Putamen (tissue), 1 donor: ENCODE measurements at regions not wholly inside any gene's neighbourhood (a gene's known extent, or its start where the extent isn't known, plus 50 kb on each side); places are given as distances from the start of the nearest gene placed in this dataset.
"Not testable (repeated sequence)": the region's sequence is repeated elsewhere in the genome, so short reads cannot be mapped to it uniquely, and the experiment has no call there.

Experiments
- DNase-seq: peaks from one replicate; pipeline ENCODE4 v3.0.0-alpha.2; 2016; ENCODE audit warnings: low spot score

DNA sequence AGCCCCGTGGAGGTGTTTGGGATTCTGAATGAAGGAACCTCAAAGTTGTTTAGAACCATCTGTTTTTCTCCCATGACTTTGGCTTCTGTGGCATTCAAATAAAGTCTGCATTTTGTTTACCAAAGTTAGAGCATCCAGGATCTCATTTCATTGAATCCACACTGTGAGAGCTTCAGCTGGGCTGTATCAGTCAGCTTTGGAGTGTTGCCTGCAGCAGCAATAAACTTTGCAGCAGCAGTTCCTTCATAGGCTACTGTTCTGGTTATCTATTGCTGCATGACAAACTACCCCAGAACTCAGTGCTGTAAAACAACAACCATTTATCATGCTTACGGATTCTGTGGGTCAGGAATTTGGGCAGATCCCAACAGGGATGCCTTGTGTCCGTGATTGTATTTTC, 1575.2 kb upstream of the LRRTM3 start:
- no peak for DNase-seq

GRCh38 chr10:65355141-65355680, 1570.6 kb upstream of the LRRTM3 start:
- DNase-seq, result no peak

GRCh38 chr10:65358565-65358964, 1567.3 kb upstream of the LRRTM3 start:
- DNase-seq, result peak; percentile 2

GRCh38 chr10:65360497-65360896, 1565.3 kb upstream of the LRRTM3 start:
- no peak for DNase-seq

GRCh38 chr10:65365878-65366277, 1560.0 kb upstream of the LRRTM3 start:
- DNase-seq, result no peak

GRCh38 chr10:65367706-65368105, 1558.1 kb upstream of the LRRTM3 start:
- DNase-seq, result no peak

DNA sequence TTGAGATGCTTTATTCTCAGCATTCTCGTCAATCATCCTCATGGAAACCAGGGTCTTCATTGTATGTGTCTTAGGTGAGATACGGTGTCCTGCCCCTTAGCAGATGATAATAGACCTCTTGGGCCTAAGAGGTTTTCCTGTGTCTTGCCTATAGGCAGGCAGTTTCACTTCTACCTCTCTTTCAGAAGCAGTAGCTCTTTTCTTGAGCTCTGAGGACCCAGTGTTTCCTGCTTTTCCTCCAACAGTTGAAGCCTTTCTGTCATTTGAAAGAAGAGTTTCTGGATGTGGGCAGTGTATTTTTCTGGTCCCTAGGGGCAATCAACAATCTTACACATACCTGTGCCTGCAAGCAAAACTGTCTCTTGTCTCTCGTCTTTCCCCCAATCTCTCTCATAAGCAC, 1550.3 kb upstream of the LRRTM3 start:
- DNase-seq, result no peak

GRCh38 chr10:65377687-65378086, 1548.1 kb upstream of the LRRTM3 start:
- DNase-seq, result no peak

DNA sequence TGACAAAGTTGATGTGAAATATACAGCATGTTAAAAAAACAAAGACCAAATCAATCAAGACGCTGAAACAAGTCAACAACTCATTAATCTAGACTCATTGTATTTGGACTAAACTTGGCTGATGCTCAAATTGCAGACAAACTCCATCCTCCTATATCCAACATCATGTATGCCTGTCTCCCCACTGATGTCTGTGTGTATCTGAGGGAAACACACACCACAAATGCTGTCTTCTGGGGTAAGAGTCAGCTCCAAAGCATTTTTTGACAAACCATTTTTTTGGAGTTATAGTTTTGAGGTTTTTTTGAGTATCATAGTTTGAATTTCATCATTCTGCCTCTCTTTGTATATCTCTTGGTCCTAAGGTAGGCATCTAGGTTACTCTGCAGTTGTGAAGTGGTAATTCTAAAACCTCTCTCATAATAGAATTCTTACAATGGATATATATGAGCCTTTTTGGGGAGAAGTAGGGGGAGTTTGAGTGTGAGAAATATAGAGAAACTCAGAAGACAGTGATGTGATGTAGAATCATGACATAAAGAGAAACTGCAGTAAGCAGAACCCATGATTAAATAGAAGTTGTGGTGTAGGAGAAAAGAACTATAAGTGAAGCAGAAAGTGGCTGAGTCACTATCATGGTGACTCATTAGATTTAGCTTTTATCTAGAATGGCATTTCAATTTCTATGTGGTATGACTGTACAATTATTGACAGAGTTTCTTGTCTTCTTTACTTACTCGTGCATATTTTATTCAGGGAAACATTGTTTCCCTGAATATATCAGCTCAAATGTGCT, 1531.1 kb upstream of the LRRTM3 start:
- peak; percentile 54 for DNase-seq

GRCh38 chr10:65395631-65396030, 1530.2 kb upstream of the LRRTM3 start:
- no peak for DNase-seq

GRCh38 chr10:65396997-65397396, 1528.8 kb upstream of the LRRTM3 start:
- DNase-seq, result no peak

- no peak for DNase-seq
These were observed 1517.4 kb upstream of the LRRTM3 start for GRCh38 chr10:65408401-65408800.

GRCh38 chr10:65413001-65413400, 1512.8 kb upstream of the LRRTM3 start:
- DNase-seq, result no peak

- no peak for DNase-seq
These were observed 1510.5 kb upstream of the LRRTM3 start for GRCh38 chr10:65415318-65415717.

DNA sequence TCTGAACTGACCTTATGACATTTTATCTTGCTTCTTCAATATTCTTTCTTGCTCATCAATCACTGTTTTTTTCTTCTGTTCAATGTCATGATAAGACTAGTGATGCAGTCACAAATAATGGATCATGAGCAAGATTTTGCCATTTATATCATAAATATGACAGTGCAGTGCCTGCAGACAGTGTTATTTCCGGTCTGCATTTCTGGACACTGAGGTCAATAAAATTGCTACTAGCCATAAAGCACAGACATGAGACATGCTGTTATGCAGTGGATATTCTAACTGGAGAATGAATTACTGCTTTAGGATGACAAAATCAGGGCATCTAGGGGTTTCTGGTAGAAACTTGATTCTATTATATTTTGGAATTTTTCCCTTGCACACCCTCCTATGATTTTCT, 1509.7 kb upstream of the LRRTM3 start:
- DNase-seq, result no peak

- DNase-seq, result no peak
These were observed 1506.2 kb upstream of the LRRTM3 start for GRCh38 chr10:65419629-65420028.

- DNase-seq, result no peak
These were observed 1502.8 kb upstream of the LRRTM3 start for GRCh38 chr10:65423043-65423442.

DNA sequence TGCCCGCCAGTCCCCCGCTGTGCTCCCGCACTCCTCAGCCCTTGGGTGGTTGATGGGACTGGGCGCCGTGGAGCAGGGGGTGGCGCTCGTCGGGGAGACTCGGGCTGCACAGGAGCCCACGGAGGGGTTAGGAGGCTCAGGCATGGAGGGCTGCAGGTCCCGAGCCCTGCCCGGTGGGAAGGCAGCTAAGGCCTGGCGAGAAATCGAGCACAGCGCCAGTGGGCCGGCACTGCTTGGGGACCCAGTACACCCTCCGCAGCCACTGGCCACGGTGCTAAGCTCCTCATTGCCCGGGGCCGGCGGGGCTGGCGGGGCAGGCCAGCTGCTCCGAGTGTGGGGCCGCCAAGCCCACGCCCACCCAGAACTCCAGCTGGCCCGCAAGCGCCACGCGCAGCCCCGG, 1496.5 kb upstream of the LRRTM3 start:
- not testable (repeated sequence) for DNase-seq

DNA sequence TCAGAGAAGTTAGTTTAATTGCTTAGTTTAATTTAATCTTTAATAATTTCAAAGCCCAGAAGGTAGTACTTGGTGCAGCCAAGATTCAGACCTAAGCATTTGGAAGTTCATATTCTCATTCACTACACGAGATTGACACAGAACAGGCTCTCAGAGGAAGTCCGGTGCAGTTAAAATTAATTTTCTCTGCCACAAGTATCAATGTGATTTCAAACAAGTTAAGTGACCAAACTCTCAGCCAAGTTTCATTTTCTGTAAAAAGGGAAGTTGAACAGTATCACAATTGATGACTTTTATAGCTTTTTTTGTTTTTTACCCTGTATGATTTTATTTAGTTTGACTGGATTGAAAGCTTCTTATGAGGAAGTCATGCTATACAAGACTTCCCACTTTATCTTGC, 1494.9 kb upstream of the LRRTM3 start:
- no peak for DNase-seq

DNA sequence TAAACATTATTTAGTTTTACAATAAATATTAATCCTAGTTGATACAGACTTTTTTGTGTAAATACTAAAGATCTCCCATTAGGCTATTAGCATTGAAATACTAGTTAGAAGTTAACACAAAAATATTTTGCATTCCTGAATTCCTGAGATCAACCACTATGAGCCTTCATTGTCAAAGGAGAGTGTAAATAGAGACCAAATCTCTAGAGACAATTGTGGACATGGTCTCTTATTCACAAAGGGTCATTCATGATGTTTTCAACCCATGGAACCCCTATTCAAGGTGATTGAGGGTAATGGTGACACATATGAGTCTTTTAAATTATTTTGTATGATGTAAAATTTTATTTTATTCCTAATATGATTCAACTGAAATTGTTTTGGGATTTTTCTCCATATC, 1454.8 kb upstream of the LRRTM3 start:
- DNase-seq, result no peak

- no peak for DNase-seq
These were observed 1443.0 kb upstream of the LRRTM3 start for GRCh38 chr10:65482848-65483247.

DNA sequence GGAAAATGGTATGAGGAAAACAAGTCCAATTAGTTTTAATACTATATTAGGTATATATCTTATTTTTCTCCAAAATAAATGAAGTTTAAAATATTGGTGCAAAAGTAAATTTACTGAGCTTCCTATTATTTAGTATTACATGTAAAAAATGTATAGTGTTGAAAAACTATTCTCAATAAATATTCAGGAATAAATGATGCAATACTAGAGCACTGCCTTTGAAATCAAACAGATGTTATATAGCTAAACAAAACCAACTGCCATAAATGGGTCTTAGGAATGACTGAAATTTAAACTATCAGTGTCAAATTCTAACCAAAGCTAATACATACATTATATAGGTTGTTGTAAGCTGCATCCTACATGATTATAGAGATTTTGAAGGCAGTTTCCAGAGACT, 1434.0 kb upstream of the LRRTM3 start:
- no peak for DNase-seq

- no peak for DNase-seq
These were observed 1429.3 kb upstream of the LRRTM3 start for GRCh38 chr10:65496541-65496940.

DNA sequence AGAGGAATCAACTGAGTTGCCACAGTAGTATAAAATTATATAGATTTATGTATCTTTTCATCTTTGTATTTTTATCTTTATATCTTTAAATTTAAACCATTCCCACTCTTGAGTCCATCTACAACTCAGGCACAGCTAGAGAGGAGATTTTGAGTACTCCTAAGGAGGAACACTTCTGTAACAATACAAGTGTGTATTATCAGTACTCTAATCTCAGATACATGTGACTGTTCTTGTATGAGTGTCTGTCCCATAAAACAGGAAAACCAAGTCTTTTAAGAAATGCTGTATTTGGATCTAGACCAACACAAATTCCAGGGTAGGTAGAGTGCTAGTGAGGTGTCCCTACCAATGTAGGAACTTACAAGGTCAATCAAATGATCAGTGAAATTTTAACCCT, 1428.0 kb upstream of the LRRTM3 start:
- no peak for DNase-seq
